ENCODE measurements at regions not wholly inside any gene's neighbourhood (a gene's known extent, or its start where the extent isn't known, plus 50 kb on each side); places are given as distances from the start of the nearest gene placed in this dataset.

DNA sequence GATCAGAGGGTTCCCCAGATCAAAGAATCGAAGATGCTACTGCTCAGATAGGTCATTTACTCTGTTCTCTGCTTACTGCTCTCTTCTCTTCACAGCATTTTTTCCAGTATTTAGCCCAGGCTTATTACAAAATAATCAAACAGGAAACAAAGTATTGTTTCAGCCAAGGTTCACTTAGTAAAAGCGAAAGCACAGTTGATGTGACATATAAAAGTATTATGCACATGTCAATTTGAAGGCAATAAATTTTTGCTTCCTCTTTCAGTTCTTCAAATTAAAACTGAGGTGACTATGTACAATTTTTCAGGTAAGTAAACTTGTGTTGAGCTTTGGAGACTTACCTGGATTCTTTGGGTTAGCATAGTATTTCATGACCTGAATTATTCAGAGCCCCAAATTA, 262.8 kb upstream of the CHST9 start:
- H3K4me1 ChIP-seq (ENCODE audit: insufficient read depth, insufficient read length), result no peaks in the 10 kb centered on the region
- H3K9me3 ChIP-seq (ENCODE audit: insufficient read depth, low read length), result no peaks in the 10 kb centered on the region
- DNase-seq (ENCODE audit: low read depth, low spot score), result no peak
- H3K36me3 ChIP-seq (ENCODE audit: insufficient read depth, insufficient read length, low read length), result no peaks in the 10 kb centered on the region
- no peaks in the 10 kb centered on the region for H3K27me3 ChIP-seq (ENCODE audit: insufficient read depth, insufficient read length)
- no peak overlapping the region for H3K9ac ChIP-seq (ENCODE audit: insufficient read length, low read depth)
- TF ChIP-seq SUZ12 (IDR thresholded peaks at IDR 0.05; ENCODE audit: extremely low read depth, insufficient read depth, insufficient read length), result no peak
- TF ChIP-seq ZNF274 (IDR thresholded peaks at IDR 0.05; ENCODE audit: low read depth, low read length), result no peak
- no peak for TF ChIP-seq YY1 (IDR thresholded peaks at IDR 0.05; ENCODE audit: insufficient read depth, insufficient read length)
- H3K4me3 ChIP-seq (ENCODE audit: insufficient read length, low read depth), result no peak overlapping the region

DNA sequence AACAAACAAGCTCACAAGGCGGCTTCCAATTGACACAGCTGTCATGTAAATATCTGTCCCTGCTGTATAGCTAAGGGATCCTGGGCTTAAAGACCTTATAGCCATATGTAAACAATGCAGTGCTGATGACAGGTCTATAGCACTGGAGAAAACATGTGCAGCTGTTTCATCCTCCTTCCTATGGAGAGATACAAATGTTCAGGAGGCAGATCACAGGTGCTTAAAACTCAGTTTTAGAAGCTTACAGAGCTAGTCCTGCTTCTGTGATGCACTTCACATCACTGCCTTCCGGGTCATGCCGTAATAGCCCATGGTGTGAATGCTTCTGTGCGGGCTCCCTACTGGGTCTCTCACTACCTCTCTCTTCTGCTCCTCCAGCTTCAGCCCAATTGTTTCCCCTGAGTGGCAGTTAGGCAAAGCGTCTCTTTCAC, 262.4 kb upstream of the CHST9 start:
- no peak for DNase-seq (ENCODE audit: low read depth, low spot score)
- TF ChIP-seq ZNF274 (IDR thresholded peaks at IDR 0.05; ENCODE audit: low read depth, low read length) (no peak), YY1 (IDR thresholded peaks at IDR 0.05; ENCODE audit: insufficient read depth, insufficient read length) (no peak), SUZ12 (IDR thresholded peaks at IDR 0.05; ENCODE audit: extremely low read depth, insufficient read depth, insufficient read length) (no peak)
- Histone ChIP-seq H3K36me3 (ENCODE audit: insufficient read depth, insufficient read length, low read length) (no peaks in the 10 kb centered on the region), H3K4me3 (ENCODE audit: insufficient read length, low read depth) (no peak overlapping the region), H3K4me1 (ENCODE audit: insufficient read depth, insufficient read length) (no peaks in the 10 kb centered on the region), H3K9ac (ENCODE audit: insufficient read length, low read depth) (no peak overlapping the region), H3K27me3 (ENCODE audit: insufficient read depth, insufficient read length) (no peaks in the 10 kb centered on the region), H3K9me3 (ENCODE audit: insufficient read depth, low read length) (no peaks in the 10 kb centered on the region)

DNA sequence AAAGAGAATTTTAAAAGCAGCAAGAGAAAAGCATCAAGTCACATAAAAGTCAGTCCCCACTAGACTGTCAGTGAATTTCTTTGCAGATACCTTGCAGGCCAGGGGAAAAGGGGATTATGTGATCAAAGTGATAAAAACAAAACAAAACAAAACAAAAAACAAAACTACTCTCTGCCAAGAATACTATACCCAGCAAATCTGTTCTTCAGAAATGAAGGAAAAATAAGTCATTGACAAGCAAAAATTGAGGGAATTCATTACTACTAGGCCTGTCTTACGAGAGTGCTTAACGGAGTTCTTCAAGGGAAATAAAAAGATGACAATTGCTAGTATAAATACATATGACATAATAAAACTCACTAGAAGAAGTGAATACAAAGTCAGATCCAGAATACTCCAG, 245.5 kb upstream of the CHST9 start:
- no peaks in the 10 kb centered on the region for H3K27me3 ChIP-seq (ENCODE audit: insufficient read depth, insufficient read length)
- H3K9me3 ChIP-seq (ENCODE audit: insufficient read depth, low read length), result no peaks in the 10 kb centered on the region
- DNase-seq (ENCODE audit: low read depth, low spot score), result no peak
- no peak overlapping the region for H3K4me3 ChIP-seq (ENCODE audit: insufficient read length, low read depth)
- TF ChIP-seq YY1 (IDR thresholded peaks at IDR 0.05; ENCODE audit: insufficient read depth, insufficient read length) (no peak), ZNF274 (IDR thresholded peaks at IDR 0.05; ENCODE audit: low read depth, low read length) (no peak), SUZ12 (IDR thresholded peaks at IDR 0.05; ENCODE audit: extremely low read depth, insufficient read depth, insufficient read length) (no peak)
- H3K36me3 ChIP-seq (ENCODE audit: insufficient read depth, insufficient read length, low read length), result no peaks in the 10 kb centered on the region
- H3K4me1 ChIP-seq (ENCODE audit: insufficient read depth, insufficient read length), result no peaks in the 10 kb centered on the region
- H3K9ac ChIP-seq (ENCODE audit: insufficient read length, low read depth), result no peak overlapping the region

DNA sequence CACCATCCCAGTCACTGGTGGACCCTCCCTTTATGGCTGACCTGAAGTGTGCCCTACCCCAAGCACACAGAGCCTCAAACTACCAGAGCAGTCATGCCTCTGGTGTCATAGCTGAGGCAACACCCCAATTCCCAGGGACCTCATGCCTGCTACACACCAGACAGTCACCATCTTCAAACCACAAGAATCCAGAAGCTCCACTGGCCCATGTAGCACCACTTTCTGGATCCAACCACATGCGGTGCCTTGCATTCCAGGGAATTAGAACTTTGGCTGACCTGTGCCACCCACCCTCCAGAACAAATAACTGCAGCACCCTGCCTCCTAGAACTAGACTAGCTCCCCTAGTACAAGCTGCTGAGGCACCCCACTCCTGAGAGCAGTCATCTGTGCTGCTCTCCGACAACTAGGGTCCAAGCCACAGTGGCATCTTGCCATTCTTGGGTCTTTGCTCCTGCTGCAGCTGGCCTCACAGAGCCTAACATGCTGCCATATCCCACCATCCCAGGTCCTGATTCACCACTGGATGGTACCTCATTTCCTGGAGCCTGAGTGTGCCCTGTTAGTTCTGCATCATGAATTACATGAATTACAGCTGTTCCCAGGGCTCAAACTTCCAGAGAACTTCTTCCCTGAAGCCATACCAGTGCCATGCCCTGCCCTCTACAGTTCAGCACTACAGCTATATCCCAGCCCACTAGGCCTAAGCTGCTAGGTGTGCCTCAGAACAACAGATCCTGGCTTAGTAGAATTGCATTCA, 243.8 kb upstream of the CHST9 start:
- no peaks in the 10 kb centered on the region for H3K36me3 ChIP-seq (ENCODE audit: insufficient read depth, insufficient read length, low read length)

DNA sequence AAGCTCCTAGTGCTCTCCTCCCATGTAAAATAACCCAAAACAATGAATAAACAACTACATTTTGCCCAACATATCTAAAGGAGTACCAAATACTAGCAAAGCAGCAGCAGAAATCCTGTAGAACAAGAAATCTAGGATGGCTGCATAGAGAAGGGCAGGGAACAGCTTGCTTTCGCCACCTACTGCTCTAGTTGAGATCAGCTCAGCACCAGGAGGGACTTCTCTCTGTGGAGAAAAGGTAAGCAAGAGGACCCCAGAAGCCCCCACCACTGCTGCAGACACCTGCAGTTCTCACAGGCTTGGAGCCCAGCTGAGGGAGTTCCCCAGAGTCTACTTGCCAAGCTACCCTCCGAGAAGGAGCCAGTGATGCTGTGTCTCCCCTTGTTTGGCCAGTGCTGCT, 243.0 kb upstream of the CHST9 start:
- no peak overlapping the region for H3K4me3 ChIP-seq (ENCODE audit: insufficient read length, low read depth)
- no peak for DNase-seq (ENCODE audit: low read depth, low spot score)
- H3K27me3 ChIP-seq (ENCODE audit: insufficient read depth, insufficient read length), result no peaks in the 10 kb centered on the region
- H3K4me1 ChIP-seq (ENCODE audit: insufficient read depth, insufficient read length), result no peaks in the 10 kb centered on the region
- no peak overlapping the region for H3K9ac ChIP-seq (ENCODE audit: insufficient read length, low read depth)
- no peaks in the 10 kb centered on the region for H3K36me3 ChIP-seq (ENCODE audit: insufficient read depth, insufficient read length, low read length)
- no peaks in the 10 kb centered on the region for H3K9me3 ChIP-seq (ENCODE audit: insufficient read depth, low read length)
- TF ChIP-seq YY1 (IDR thresholded peaks at IDR 0.05; ENCODE audit: insufficient read depth, insufficient read length) (no peak), ZNF274 (IDR thresholded peaks at IDR 0.05; ENCODE audit: low read depth, low read length) (no peak), SUZ12 (IDR thresholded peaks at IDR 0.05; ENCODE audit: extremely low read depth, insufficient read depth, insufficient read length) (no peak)

More for the DNA sequence above, 243.8 kb upstream of the CHST9 start:
- no peak overlapping the region for H3K9ac ChIP-seq (ENCODE audit: insufficient read length, low read depth)
- H3K4me3 ChIP-seq (ENCODE audit: insufficient read length, low read depth), result no peak overlapping the region
- DNase-seq (ENCODE audit: low read depth, low spot score), result no peak
- H3K4me1 ChIP-seq (ENCODE audit: insufficient read depth, insufficient read length), result no peaks in the 10 kb centered on the region
- no peaks in the 10 kb centered on the region for H3K9me3 ChIP-seq (ENCODE audit: insufficient read depth, low read length)
- no peaks in the 10 kb centered on the region for H3K27me3 ChIP-seq (ENCODE audit: insufficient read depth, insufficient read length)
- TF ChIP-seq SUZ12 (IDR thresholded peaks at IDR 0.05; ENCODE audit: extremely low read depth, insufficient read depth, insufficient read length) (no peak), YY1 (IDR thresholded peaks at IDR 0.05; ENCODE audit: insufficient read depth, insufficient read length) (no peak), ZNF274 (IDR thresholded peaks at IDR 0.05; ENCODE audit: low read depth, low read length) (no peak)

DNA sequence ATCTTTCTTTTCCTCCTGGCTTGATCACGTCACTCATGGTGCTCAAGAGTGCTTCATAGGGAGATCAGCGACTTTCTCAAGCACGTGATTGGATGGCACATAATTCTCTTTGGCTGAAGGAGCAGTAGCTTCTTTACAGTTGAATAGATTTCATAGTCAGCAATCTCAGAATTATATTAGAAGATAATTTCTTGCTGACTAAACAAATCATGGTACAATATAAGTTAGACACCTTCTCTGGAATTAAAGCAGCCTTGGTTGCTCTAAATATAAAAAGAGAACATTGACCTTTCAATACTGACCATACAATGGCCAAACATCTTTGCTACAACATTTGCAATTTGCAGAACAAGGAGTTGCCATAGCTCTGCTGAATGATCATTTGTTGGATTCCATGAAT, 238.5 kb upstream of the CHST9 start:
- no peak for DNase-seq (ENCODE audit: low read depth, low spot score)
- H3K9me3 ChIP-seq (ENCODE audit: insufficient read depth, low read length), result no peaks in the 10 kb centered on the region
- TF ChIP-seq SUZ12 (IDR thresholded peaks at IDR 0.05; ENCODE audit: extremely low read depth, insufficient read depth, insufficient read length), result no peak
- TF ChIP-seq ZNF274 (IDR thresholded peaks at IDR 0.05; ENCODE audit: low read depth, low read length), result no peak
- TF ChIP-seq YY1 (IDR thresholded peaks at IDR 0.05; ENCODE audit: insufficient read depth, insufficient read length), result no peak
- H3K4me1 ChIP-seq (ENCODE audit: insufficient read depth, insufficient read length), result no peaks in the 10 kb centered on the region
- no peaks in the 10 kb centered on the region for H3K36me3 ChIP-seq (ENCODE audit: insufficient read depth, insufficient read length, low read length)
- H3K4me3 ChIP-seq (ENCODE audit: insufficient read length, low read depth), result no peak overlapping the region
- H3K9ac ChIP-seq (ENCODE audit: insufficient read length, low read depth), result no peak overlapping the region
- no peaks in the 10 kb centered on the region for H3K27me3 ChIP-seq (ENCODE audit: insufficient read depth, insufficient read length)

DNA sequence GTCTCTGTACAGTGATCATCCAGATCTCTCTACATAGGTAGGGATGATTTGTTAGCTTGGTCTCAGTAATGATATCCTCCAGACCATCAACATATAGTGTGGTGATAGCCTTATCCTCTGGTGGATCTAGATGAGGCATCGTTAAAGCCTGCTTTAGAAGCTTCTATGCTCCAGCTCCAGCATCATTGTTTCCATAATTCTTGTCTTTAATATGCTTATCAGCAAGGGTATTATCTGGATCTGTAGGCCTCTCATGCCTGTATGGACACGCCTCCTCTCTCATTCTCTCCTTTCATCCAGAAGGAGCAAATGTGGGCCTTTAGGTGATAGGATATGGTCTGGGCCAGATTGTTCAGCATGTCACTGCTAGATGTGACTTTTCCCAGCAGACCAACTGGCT, 234.5 kb upstream of the CHST9 start:
- Histone ChIP-seq H3K36me3 (ENCODE audit: insufficient read depth, insufficient read length, low read length) (no peaks in the 10 kb centered on the region), H3K4me1 (ENCODE audit: insufficient read depth, insufficient read length) (no peaks in the 10 kb centered on the region), H3K4me3 (ENCODE audit: insufficient read length, low read depth) (no peak overlapping the region), H3K9me3 (ENCODE audit: insufficient read depth, low read length) (no peaks in the 10 kb centered on the region), H3K9ac (ENCODE audit: insufficient read length, low read depth) (no peak overlapping the region), H3K27me3 (ENCODE audit: insufficient read depth, insufficient read length) (no peaks in the 10 kb centered on the region)
- TF ChIP-seq SUZ12 (IDR thresholded peaks at IDR 0.05; ENCODE audit: extremely low read depth, insufficient read depth, insufficient read length) (no peak), YY1 (IDR thresholded peaks at IDR 0.05; ENCODE audit: insufficient read depth, insufficient read length) (no peak), ZNF274 (IDR thresholded peaks at IDR 0.05; ENCODE audit: low read depth, low read length) (no peak)
- no peak for DNase-seq (ENCODE audit: low read depth, low spot score)
